Uterus (tissue), 2 donors: ENCODE measurements at regions not wholly inside any gene's neighbourhood (a gene's known extent, or its start where the extent isn't known, plus 50 kb on each side); places are given as distances from the start of the nearest gene placed in this dataset.

ENCODE experiments used
- POLR2A ChIP-seq, 2 donors: fragments of 450-650 bp; IDR thresholded peaks; one replicate each; pipeline ENCODE4 v1.6.1; 2016; ENCODE audit warnings: antibody characterized with exemption in 2 of 2, mild to moderate bottlenecking in 1 of 2, moderate library complexity in 1 of 2
- TF ChIP-seq, protein P1 (sequence below), 4 experiments: fragments of 200-600 bp in 2 of 4; fragments of 450-650 bp in 2 of 4; sonication (generic) in 2 of 4; IDR thresholded peaks; one replicate each; pipeline ENCODE4 v1.5.1; 2016 to 2019; ENCODE audit warnings: antibody characterized with exemption in 4 of 4, mild to moderate bottlenecking in 2 of 4, moderate library complexity in 1 of 4

DNA sequence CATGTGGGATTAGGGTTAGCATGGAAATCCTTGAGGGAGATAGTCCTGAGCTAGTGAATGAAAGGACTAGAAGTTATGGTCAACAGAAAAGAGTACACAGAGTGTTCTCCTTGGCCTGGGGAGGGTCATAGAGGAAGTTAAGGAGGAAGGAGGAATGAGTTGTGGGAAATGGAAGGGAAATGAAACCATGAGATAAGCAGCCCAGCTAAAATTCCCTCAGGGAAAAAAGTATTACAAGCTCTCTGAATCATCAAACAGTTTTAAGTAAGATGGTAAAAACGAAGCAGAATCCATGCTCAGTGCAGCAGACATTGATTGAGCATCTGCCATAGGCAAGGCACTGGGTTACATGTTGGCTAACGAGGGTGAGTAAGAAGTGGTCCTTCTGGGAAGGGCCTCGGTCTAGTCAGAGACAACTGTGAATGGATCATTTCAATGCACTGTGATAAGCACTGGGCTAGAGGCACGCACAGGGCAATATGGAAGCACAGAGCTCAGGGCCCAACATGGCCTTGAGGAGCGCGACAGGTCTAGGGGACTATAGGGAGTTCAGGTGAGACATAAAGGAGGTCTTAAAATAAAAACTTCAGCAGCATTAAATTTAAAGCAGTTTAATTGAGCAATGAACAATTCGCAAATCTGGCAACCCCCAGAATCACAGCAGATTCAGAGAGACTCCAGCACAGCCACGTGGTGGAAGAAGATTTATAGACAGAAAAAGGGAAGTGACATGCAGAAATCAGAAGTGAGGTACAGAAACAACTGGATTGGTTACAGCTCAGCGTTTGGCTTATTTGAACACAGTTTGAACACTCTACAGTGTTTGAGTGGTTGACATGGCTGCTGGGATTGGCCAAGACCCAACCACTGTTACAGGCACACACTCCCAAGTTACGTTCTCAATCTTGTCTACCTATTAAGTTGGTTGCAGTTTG is 219.5 kb downstream of the HLX start:
- TF ChIP-seq, protein P1, sequence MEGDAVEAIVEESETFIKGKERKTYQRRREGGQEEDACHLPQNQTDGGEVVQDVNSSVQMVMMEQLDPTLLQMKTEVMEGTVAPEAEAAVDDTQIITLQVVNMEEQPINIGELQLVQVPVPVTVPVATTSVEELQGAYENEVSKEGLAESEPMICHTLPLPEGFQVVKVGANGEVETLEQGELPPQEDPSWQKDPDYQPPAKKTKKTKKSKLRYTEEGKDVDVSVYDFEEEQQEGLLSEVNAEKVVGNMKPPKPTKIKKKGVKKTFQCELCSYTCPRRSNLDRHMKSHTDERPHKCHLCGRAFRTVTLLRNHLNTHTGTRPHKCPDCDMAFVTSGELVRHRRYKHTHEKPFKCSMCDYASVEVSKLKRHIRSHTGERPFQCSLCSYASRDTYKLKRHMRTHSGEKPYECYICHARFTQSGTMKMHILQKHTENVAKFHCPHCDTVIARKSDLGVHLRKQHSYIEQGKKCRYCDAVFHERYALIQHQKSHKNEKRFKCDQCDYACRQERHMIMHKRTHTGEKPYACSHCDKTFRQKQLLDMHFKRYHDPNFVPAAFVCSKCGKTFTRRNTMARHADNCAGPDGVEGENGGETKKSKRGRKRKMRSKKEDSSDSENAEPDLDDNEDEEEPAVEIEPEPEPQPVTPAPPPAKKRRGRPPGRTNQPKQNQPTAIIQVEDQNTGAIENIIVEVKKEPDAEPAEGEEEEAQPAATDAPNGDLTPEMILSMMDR (IDR thresholded peaks at IDR 0.05): no peak
- TF ChIP-seq POLR2A (IDR thresholded peaks at IDR 0.05): no peak
